ENCODE measurements at regions not wholly inside any gene's neighbourhood (a gene's known extent, or its start where the extent isn't known, plus 50 kb on each side); places are given as distances from the start of the nearest gene placed in this dataset.

GRCh38 chr7:112630565-112630964, 149.8 kb downstream of the LSMEM1 start:
- TF ChIP-seq CTCF (IDR thresholded peaks at IDR 0.05) (no peak), POLR2A (IDR thresholded peaks at IDR 0.05) (no peak), EP300 (IDR thresholded peaks at IDR 0.05) (no peak)
